NB4 (cell line): ENCODE measurements at regions not wholly inside any gene's neighbourhood (a gene's known extent, or its start where the extent isn't known, plus 50 kb on each side); places are given as distances from the start of the nearest gene placed in this dataset.

ENCODE experiments used
- MYC ChIP-seq: IDR thresholded peaks from 2 replicates; pipeline ENCODE4 v1.6.1; 2011; ENCODE audit warnings: low read depth, low read length
- POLR2A ChIP-seq: IDR thresholded peaks from 2 replicates; pipeline ENCODE4 v1.6.1; 2011; ENCODE audit warnings: mild to moderate bottlenecking; ENCODE audit not compliant: insufficient read length; ENCODE audit errors: extremely low read depth
- TF ChIP-seq, protein P1 (sequence below): IDR thresholded peaks from one replicate; pipeline ENCODE4 v1.5.1; 2012; ENCODE audit warnings: low read depth, low read length
- TF ChIP-seq, protein P2 (sequence below): IDR thresholded peaks from 2 replicates; pipeline ENCODE4 v1.6.1; 2011; ENCODE audit warnings: low read depth, low read length

DNA sequence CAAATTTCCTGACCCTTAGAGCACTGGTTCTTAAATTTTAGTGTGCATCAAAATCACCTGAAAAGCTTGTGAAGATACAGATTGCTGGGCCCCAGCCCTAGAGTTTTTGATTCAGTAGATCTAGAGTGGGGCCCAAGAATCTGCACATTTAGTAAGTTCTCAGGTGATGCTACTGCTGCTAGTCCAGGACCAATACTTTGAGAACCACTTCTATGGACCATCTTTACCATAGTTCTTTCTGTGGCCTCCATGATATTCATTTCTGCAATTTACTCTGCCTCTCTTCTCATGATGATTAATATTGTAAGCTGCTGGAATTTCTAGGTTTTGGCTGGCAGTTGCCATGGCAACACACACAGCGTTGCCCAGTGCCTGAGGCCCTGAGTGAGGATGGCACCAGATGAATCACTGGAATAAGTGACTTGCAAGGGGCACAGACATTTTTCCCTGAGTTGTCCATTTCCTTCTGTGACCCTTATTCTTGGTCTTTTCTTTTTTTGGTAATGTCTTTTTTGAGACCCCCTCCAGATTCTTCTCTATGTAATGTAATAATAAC is 83.6 kb downstream of the PPP1R2C start:
- TF ChIP-seq POLR2A (no peak), MYC (no peak)
- TF ChIP-seq, protein P1, sequence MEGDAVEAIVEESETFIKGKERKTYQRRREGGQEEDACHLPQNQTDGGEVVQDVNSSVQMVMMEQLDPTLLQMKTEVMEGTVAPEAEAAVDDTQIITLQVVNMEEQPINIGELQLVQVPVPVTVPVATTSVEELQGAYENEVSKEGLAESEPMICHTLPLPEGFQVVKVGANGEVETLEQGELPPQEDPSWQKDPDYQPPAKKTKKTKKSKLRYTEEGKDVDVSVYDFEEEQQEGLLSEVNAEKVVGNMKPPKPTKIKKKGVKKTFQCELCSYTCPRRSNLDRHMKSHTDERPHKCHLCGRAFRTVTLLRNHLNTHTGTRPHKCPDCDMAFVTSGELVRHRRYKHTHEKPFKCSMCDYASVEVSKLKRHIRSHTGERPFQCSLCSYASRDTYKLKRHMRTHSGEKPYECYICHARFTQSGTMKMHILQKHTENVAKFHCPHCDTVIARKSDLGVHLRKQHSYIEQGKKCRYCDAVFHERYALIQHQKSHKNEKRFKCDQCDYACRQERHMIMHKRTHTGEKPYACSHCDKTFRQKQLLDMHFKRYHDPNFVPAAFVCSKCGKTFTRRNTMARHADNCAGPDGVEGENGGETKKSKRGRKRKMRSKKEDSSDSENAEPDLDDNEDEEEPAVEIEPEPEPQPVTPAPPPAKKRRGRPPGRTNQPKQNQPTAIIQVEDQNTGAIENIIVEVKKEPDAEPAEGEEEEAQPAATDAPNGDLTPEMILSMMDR: no peak
- TF ChIP-seq, protein P2, sequence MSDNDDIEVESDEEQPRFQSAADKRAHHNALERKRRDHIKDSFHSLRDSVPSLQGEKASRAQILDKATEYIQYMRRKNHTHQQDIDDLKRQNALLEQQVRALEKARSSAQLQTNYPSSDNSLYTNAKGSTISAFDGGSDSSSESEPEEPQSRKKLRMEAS: no peak
